NB4 (cell line): ENCODE measurements at regions not wholly inside any gene's neighbourhood (a gene's known extent, or its start where the extent isn't known, plus 50 kb on each side); places are given as distances from the start of the nearest gene placed in this dataset.

ENCODE experiments used
- DNase-seq: peaks from one replicate; pipeline ENCODE4 v3.0.0; 2010; ENCODE audit warnings: low read depth
- H3K4me3 ChIP-seq: one replicate; pipeline ENCODE4 v1.5.1; 2011; ENCODE audit warnings: mild to moderate bottlenecking, low read depth, low read length, moderate library complexity
- CTCF ChIP-seq: IDR thresholded peaks from one replicate; pipeline ENCODE4 v1.5.1; 2012; ENCODE audit warnings: low read depth, low read length
- MAX ChIP-seq: IDR thresholded peaks from 2 replicates; pipeline ENCODE4 v1.6.1; 2011; ENCODE audit warnings: low read depth, low read length
- MYC ChIP-seq: IDR thresholded peaks from 2 replicates; pipeline ENCODE4 v1.6.1; 2011; ENCODE audit warnings: low read depth, low read length
- POLR2A ChIP-seq: IDR thresholded peaks from 2 replicates; pipeline ENCODE4 v1.6.1; 2011; ENCODE audit warnings: mild to moderate bottlenecking; ENCODE audit not compliant: insufficient read length; ENCODE audit errors: extremely low read depth

DNA sequence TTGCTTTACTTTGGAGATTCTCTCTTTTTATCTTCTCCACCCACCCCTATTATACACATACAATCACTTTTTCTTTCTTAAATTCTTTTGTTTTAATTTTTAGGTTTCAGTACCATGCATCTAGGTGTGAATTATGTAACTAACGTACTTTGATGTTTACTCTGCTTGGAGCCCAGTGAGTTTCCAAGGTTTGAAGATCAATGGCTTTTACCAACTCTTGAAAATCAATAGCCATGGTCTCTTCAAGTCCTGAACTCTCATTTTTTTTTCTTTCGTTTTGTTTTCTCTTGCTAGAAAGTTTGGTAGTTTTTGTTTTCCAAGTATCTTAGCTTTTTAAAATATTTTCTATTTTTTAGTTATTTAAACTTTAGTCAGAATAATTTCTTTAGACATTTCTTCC, 417.2 kb downstream of the ZBBX start:
- no peak for TF ChIP-seq MAX
- no peak for TF ChIP-seq MYC
- TF ChIP-seq CTCF = no peak
- no peak for TF ChIP-seq POLR2A
- DNase-seq = no peak
- no peak overlapping the region for H3K4me3 ChIP-seq

DNA sequence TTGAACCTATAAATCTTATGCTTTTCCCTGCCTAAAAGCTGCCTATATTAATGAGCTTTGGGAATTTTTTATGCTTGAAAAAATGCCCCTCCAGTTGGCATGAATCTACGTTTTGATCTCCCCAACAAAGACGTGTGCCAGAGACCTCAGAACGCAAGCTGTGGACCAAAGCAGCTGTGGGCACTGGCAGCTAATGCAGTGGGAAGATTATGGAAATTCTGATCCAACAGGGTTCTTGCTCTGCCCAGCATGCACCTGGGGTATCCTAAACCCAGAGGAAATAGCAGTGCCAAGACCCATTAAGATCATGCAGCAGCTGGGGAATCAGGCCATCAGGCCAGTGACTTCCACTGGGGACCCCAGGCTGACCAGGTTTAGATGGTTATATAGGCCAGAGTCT, 423.0 kb downstream of the ZBBX start:
- H3K4me3 ChIP-seq = no peak overlapping the region
- TF ChIP-seq CTCF (no peak), POLR2A (no peak), MYC (no peak), MAX (no peak)
- DNase-seq = no peak

- TF ChIP-seq MAX = no peak
- TF ChIP-seq MYC = no peak
- TF ChIP-seq CTCF = no peak
- TF ChIP-seq POLR2A = no peak
- no peak for DNase-seq
- H3K4me3 ChIP-seq = no peak overlapping the region
Measured at GRCh38 chr3:166955201-166955939, 424.7 kb downstream of the ZBBX start.

GRCh38 chr3:166934879-166935278, 445.2 kb downstream of the ZBBX start:
- TF ChIP-seq POLR2A (no peak), MYC (no peak), CTCF (no peak), MAX (no peak)
- H3K4me3 ChIP-seq = no peak overlapping the region

DNA sequence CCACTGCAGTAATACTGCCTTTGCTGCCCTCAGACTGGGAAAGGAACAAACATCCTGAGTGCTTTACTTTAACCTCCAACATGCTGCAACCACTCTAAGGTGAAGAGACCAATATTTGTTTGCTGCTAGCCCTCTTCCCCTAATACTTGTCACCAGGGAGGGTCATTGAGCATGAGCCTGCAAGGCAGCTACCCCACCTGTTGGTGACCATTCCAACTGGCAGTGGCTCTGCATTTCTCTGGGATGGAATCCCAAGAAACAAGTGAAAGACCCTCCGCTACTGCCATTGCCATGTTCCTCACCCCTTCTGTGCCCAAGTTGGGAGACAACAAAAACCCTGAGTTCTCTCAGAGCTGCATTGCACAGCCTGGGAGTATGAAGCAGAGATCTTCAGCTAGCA, 462.7 kb downstream of the ZBBX start:
- TF ChIP-seq MYC (no peak), POLR2A (no peak), CTCF (no peak), MAX (no peak)
- no peak overlapping the region for H3K4me3 ChIP-seq
- no peak for DNase-seq

More at GRCh38 chr3:166934879-166935278, 445.2 kb downstream of the ZBBX start:
- no peak for DNase-seq

DNA sequence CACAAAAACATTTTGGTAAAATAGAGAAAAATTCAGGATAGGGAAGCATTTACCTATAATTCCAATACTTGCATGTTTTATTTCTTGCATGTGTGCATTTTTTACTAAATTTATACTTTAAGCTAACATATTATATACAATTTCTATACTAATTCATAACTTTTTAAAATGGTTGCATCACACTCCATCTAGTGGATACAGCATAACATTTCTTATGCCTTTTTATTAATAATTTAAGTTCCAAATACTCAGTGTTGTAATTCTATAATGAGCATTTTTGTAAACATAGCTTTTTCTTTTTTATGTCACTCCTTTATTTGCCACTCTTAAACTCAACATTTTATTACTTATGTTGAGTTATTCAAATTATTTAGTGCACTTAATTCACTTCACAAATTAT, 477.7 kb downstream of the ZBBX start:
- DNase-seq = no peak
- no peak overlapping the region for H3K4me3 ChIP-seq
- TF ChIP-seq CTCF = no peak
- no peak for TF ChIP-seq MYC
- no peak for TF ChIP-seq MAX
- TF ChIP-seq POLR2A = no peak
